ENCODE measurements at regions not wholly inside any gene's neighbourhood (a gene's known extent, or its start where the extent isn't known, plus 50 kb on each side); places are given as distances from the start of the nearest gene placed in this dataset.

GRCh38 chr7:50227726-50228125 lies 76.8 kb upstream of the IKZF1 start:
- dilution Hi-C loops (cut with MboI; ENCODE audit: extremely low pct_ligation_motif_present, low sequenced_read_pairs): no loop called here
- DNase-seq (ENCODE audit: low read depth, low spot score) (no peak), FAIRE-seq (no peak)
- POLR2A ChIA-PET: no interaction called here
- Histone ChIP-seq H3K4me3 (replicated peaks in 1 of 3; ENCODE audit: insufficient read depth in 1 of 3, low read depth in 1 of 3, low read length in 3 of 3) (no peak overlapping the region), H3K36me3 (ENCODE audit: control insufficient read depth in 2 of 2, extremely low read depth in 1 of 2, insufficient read depth in 2 of 2, low read length in 2 of 2) (no peaks in the 10 kb centered on the region), H4K20me1 (replicated peaks; ENCODE audit: control insufficient read depth, extremely low read depth, insufficient read depth, low read length) (no peaks in the 10 kb centered on the region), H3K27ac (ENCODE audit: insufficient read depth, low read depth, low read length) (no peak overlapping the region), H3K27me3 (ENCODE audit: control insufficient read depth in 2 of 2, insufficient read depth in 2 of 2, low read length in 2 of 2) (no peaks in the 10 kb centered on the region), H3K9me1 (replicated peaks; ENCODE audit: control insufficient read depth, extremely low read depth, insufficient read depth, low read length) (no peaks in the 10 kb centered on the region), H3K9me3 (replicated peaks; ENCODE audit: control insufficient read depth, insufficient read depth, low read length) (no peaks in the 10 kb centered on the region), H3K4me2 (ENCODE audit: insufficient read depth, low read length) (no peak overlapping the region), H3K9ac (replicated peaks; ENCODE audit: extremely low read depth, insufficient read depth, low read length) (no peak overlapping the region), H2AFZ (ENCODE audit: low read depth, low read length) (no peak overlapping the region), H3K4me1 (ENCODE audit: control insufficient read depth, extremely low read depth, insufficient read depth, low read length) (no peaks in the 10 kb centered on the region), H3K79me2 (ENCODE audit: control insufficient read depth, insufficient read depth, low read length) (no peaks in the 10 kb centered on the region)
- no peak for TF ChIP-seq GATA2 (IDR thresholded peaks at IDR 0.05; ENCODE audit: insufficient read depth, insufficient read length, low read depth, low read length)
- TF ChIP-seq, protein P1, sequence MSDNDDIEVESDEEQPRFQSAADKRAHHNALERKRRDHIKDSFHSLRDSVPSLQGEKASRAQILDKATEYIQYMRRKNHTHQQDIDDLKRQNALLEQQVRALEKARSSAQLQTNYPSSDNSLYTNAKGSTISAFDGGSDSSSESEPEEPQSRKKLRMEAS (IDR thresholded peaks at IDR 0.05; ENCODE audit: insufficient read depth, insufficient read length): no peak
- no peak for TF ChIP-seq POLR2A (IDR thresholded peaks at IDR 0.05; ENCODE audit: low read depth, low read length)
- TF ChIP-seq FOS (IDR thresholded peaks at IDR 0.05; ENCODE audit: borderline replicate concordance, insufficient read depth, low read length): no peak
- TF ChIP-seq MYC (IDR thresholded peaks at IDR 0.05; ENCODE audit: low read depth, low read length): no peak
- no peak for TF ChIP-seq JUN (IDR thresholded peaks at IDR 0.05; ENCODE audit: borderline replicate concordance, insufficient read depth, insufficient read length, low read depth)
- CTCF ChIA-PET: interaction anchor here (1.3 kb wide), 1 partner anchor 935 kb away, joined by 3 read pairs; no protein-coding TSS in a partner anchor
- no TSS peak for BruUV-seq (replicated peaks)
- intact Hi-C loops (cut with micrococcal nuclease): no loop called here

- ChIA-PET POLR2A (no interaction called here), CTCF (interaction anchor here (1.3 kb wide), 1 partner anchor 936 kb away, joined by 3 read pairs; no protein-coding TSS in a partner anchor)
- no peaks in the 10 kb centered on the region for H3K36me3 ChIP-seq (ENCODE audit: control insufficient read depth in 2 of 2, extremely low read depth in 1 of 2, insufficient read depth in 2 of 2, low read length in 2 of 2)
- TF ChIP-seq, protein P2, sequence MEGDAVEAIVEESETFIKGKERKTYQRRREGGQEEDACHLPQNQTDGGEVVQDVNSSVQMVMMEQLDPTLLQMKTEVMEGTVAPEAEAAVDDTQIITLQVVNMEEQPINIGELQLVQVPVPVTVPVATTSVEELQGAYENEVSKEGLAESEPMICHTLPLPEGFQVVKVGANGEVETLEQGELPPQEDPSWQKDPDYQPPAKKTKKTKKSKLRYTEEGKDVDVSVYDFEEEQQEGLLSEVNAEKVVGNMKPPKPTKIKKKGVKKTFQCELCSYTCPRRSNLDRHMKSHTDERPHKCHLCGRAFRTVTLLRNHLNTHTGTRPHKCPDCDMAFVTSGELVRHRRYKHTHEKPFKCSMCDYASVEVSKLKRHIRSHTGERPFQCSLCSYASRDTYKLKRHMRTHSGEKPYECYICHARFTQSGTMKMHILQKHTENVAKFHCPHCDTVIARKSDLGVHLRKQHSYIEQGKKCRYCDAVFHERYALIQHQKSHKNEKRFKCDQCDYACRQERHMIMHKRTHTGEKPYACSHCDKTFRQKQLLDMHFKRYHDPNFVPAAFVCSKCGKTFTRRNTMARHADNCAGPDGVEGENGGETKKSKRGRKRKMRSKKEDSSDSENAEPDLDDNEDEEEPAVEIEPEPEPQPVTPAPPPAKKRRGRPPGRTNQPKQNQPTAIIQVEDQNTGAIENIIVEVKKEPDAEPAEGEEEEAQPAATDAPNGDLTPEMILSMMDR (IDR thresholded peaks at IDR 0.05; ENCODE audit: extremely low read depth in 1 of 2, insufficient read depth in 1 of 2, low read depth in 1 of 2, low read length in 2 of 2): no peak
- TF ChIP-seq JUN (IDR thresholded peaks at IDR 0.05; ENCODE audit: borderline replicate concordance, insufficient read depth, insufficient read length, low read depth): no peak
- no peak for TF ChIP-seq EZH2 (IDR thresholded peaks at IDR 0.05; ENCODE audit: borderline replicate concordance, low read depth, low read length, severe bottlenecking)
- TF ChIP-seq POLR2A (IDR thresholded peaks at IDR 0.05; ENCODE audit: low read depth, low read length): no peak
- TF ChIP-seq POLR2AphosphoS5 (IDR thresholded peaks at IDR 0.05; ENCODE audit: insufficient read depth, low read depth, low read length): no peak
- no peak for TF ChIP-seq GATA2 (IDR thresholded peaks at IDR 0.05; ENCODE audit: insufficient read depth, insufficient read length, low read depth, low read length)
- no peak for TF ChIP-seq MYC (IDR thresholded peaks at IDR 0.05; ENCODE audit: low read depth, low read length)
- TF ChIP-seq FOS (IDR thresholded peaks at IDR 0.05; ENCODE audit: borderline replicate concordance, insufficient read depth, low read length): no peak
- TF ChIP-seq, protein P1 (IDR thresholded peaks at IDR 0.05; ENCODE audit: insufficient read depth, insufficient read length): no peak
- dilution Hi-C loops (cut with MboI; ENCODE audit: extremely low pct_ligation_motif_present, low sequenced_read_pairs): no loop called here
- no peaks in the 10 kb centered on the region for H3K9me1 ChIP-seq (replicated peaks; ENCODE audit: control insufficient read depth, extremely low read depth, insufficient read depth, low read length)
- no peaks in the 10 kb centered on the region for H3K27me3 ChIP-seq (ENCODE audit: control insufficient read depth in 2 of 2, insufficient read depth in 2 of 2, low read length in 2 of 2)
- DNase-seq (ENCODE audit: low read depth, low spot score) (no peak), FAIRE-seq (no peak)
- no peaks in the 10 kb centered on the region for H4K20me1 ChIP-seq (replicated peaks; ENCODE audit: control insufficient read depth, extremely low read depth, insufficient read depth, low read length)
- intact Hi-C loops (cut with micrococcal nuclease): no loop called here
- H3K9ac ChIP-seq (replicated peaks; ENCODE audit: extremely low read depth, insufficient read depth, low read length): no peak overlapping the region
- BruUV-seq (replicated peaks): no TSS peak
- no peaks in the 10 kb centered on the region for H3K9me3 ChIP-seq (replicated peaks; ENCODE audit: control insufficient read depth, insufficient read depth, low read length)
- H3K4me1 ChIP-seq (ENCODE audit: control insufficient read depth, extremely low read depth, insufficient read depth, low read length): no peaks in the 10 kb centered on the region
- no peak overlapping the region for H3K4me3 ChIP-seq (replicated peaks in 1 of 3; ENCODE audit: insufficient read depth in 1 of 3, low read depth in 1 of 3, low read length in 3 of 3)
- no peak overlapping the region for H2AFZ ChIP-seq (ENCODE audit: low read depth, low read length)
- H3K79me2 ChIP-seq (ENCODE audit: control insufficient read depth, insufficient read depth, low read length): no peaks in the 10 kb centered on the region
- H3K4me2 ChIP-seq (ENCODE audit: insufficient read depth, low read length): no peak overlapping the region
- H3K27ac ChIP-seq (ENCODE audit: insufficient read depth, low read depth, low read length): no peak overlapping the region
Observed at GRCh38 chr7:50226669-50227068, 77.8 kb upstream of the IKZF1 start.

Measured in endothelial cell of umbilical vein (primary cell).